DND-41 (cell line): ENCODE measurements at regions not wholly inside any gene's neighbourhood (a gene's known extent, or its start where the extent isn't known, plus 50 kb on each side); places are given as distances from the start of the nearest gene placed in this dataset.

ENCODE experiments used
- CTCF ChIP-seq: IDR thresholded peaks from 2 replicates; pipeline ENCODE4 v1.5.1; 2012; ENCODE audit warnings: borderline replicate concordance, low read length, moderate library complexity, mild to moderate bottlenecking; ENCODE audit not compliant: poor library complexity, severe bottlenecking; ENCODE audit errors: extremely low read depth
- EZH2 ChIP-seq: IDR thresholded peaks from 3 replicates; pipeline ENCODE4 v1.6.1; 2012; ENCODE audit warnings: borderline replicate concordance, low read depth, mild to moderate bottlenecking, moderate library complexity, low read length, inconsistent platforms; ENCODE audit not compliant: severe bottlenecking

DNA sequence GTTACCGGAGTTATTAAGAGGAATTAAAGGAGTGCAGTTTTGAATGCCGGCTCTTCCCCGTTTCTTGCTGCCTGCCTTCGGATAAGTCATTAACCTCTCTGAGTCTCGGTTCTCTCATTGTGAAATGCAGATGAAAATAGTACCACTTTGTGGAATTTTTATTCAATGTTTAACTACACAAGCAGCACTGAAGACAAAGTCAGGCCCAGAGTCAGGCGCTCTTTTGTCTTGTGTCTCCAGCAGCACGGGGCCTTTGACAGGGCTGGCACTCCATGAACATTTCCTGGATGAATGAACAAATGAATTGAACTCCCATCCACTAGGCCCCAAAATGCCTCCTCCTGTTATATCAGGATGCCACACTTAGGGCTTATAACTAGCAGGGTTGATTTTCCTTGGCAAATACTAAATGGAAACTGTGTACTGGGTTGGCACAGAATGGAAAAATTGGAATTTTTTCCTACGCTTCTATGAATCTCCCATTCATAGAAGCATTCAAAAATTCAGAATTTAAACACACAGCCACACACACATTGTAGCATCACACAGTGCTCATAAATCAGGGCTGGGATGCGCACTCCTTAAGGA lies 332.8 kb downstream of the MLLT3 start:
- no peak for TF ChIP-seq CTCF
- no peak for TF ChIP-seq EZH2
